ENCODE measurements at regions not wholly inside any gene's neighbourhood (a gene's known extent, or its start where the extent isn't known, plus 50 kb on each side); places are given as distances from the start of the nearest gene placed in this dataset.
"Not testable (repeated sequence)": the region's sequence is repeated elsewhere in the genome, so short reads cannot be mapped to it uniquely, and the experiment has no call there.

DNA sequence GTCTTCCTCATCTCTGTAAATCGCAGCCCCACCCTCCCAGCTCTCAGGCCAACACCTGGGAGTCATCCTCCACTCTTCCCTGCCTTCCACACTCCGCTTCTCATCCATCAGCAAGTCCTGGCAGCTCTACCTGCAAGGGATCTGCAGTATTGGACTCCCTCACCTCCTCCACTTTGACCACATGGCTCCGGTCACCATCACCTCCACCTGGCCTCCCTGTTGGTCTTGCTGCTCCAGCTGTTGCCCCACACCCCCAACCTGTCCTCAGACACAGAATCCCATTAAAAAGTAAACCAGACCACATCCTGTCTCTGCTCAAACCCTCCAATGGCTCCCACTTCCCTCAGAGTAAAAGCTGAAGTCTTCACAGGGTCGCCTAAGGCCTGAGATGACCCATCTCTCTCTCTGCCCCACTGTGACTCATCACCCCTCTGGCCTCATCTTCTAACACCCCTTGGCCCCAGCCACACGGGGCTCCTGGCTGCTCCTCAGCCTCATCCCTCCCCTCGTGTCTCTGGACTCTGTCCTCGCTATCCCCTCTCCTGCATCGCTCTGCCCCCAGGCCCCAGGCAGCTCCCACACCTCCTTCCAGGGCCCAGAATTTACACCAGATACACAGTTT is 185.1 kb upstream of the SULF2 start:
- DNase-seq (ENCODE audit: low read depth) = peak; percentile 59

DNA sequence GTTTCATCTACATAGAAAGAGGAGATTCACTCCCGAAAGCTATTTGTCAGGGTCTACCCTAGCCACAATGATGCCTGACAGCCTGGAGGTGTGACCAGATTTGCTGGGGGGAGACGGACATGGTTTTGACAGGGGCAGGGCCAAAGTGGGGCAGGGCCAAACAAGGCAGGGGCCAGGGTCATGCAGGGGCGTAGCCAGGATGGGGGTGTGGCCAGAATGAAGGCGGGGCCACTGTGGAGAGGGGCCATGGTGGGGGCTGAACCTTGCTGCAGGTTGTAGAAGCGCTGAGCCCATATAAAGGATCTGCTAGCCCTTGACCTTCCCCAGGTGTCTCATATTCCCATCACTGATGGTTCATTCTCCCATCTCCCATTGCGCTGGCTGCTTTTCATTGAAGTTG is 184.1 kb upstream of the SULF2 start:
- DNase-seq (ENCODE audit: low read depth) = no peak

DNA sequence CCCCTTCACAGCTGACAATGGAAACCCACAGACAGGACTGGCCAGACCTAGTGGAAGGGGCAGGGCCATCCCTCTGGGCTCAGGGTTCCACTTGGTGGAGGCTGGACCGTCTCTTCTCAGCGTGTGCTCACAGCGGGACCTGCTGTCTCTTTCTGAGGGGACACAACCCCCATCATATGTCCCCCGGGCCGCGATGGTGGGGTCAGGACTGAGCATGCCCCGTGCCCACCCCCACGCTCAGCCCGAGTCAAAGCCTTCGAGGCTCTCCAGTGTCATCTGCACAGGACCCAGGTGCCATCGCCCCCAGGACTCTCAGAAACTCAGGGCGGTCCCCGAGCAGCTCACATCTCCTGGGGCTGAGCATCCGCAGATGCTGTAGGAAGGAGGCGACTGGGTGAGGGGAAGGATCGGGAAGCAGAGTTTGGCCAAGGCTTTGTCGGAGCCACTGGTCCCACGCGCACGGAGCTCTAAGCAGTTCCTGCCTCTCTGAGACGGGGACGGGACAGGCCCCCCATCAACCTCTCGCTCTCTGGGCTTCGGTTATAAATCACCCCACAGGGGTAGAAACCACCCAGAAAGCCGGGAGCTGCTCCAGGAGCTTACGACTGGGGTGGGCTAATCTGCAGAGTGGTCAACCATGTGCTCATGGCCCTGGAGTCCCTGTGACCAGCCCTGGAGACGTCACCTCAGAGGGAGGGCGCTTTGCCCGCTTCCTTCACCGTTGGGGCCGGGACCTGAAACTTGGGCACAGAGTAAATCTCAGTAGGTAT is 183.4 kb upstream of the SULF2 start:
- DNase-seq (ENCODE audit: low read depth) = no peak

DNA sequence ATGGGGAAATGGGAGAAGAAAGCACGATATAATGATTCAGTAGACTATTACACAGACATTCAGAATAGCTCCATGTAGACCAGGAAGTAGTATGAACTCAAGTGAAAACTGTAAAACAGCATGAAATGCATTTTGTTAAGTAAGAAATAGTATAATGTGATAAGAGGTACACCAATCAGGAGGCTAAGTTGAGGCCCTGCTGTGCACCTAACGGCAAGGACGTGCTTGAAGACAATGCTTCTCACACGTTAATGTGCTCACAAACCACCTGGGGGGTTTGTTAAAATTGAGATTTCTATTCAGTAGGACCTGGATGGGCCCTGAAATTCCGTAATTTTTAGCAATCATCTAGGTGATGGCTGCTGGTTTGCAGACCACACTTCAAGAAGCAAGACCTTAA is 178.9 kb upstream of the SULF2 start:
- DNase-seq (ENCODE audit: low read depth) = no peak

DNA sequence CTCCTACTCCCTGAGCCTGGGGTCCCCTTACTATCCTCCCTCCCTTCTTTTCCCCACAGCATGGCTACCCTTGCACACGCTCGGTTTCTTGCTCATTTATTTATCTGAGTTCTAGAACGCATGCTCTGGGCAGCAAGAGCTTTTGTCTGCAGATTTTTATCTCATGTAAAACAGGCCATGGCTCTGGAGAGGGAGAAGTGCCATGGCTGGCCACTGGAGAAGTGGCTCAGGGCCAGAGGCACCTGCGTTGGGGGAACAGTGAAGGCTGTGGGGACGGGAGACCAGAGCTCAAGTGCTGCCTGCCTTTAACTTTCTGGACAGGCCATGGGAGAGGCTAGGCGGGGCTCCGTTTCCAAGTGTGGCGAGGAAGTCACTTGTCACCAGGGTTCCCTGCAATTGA is 177.7 kb upstream of the SULF2 start:
- DNase-seq (ENCODE audit: low read depth) = no peak

DNA sequence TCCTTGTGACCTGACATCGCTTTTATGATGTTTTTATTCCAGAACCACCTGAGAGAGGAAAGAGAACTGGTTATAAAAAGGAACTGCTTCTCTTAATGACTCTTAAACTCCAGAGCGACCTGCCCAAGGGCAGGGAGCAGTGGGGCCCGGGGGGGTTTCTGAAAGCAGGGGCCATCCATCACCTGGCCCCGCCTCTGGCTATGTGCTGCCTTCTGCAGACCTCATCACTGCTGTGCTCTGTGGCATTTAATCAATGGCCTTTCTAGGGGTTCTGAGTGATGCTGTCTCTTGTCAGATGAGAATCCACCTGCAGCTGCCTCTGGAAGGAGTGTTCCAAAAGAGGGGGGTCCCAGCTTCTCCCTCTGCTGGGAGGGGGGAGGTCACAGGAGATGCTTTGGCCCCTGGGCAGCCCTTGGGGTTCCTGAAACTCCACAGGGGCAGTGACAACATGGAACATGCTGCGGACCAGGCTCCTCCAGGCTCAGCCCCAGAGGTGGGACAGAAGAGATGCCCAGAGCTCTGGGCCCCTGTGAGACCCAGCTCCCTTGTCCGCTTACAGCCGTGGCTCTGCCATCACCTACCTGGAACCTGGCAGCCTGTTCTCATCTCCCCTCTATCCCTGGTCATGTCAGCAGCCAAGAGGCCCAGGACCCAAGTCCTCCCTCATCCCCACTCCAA is 177.1 kb upstream of the SULF2 start:
- no peak for DNase-seq (ENCODE audit: low read depth)

DNA sequence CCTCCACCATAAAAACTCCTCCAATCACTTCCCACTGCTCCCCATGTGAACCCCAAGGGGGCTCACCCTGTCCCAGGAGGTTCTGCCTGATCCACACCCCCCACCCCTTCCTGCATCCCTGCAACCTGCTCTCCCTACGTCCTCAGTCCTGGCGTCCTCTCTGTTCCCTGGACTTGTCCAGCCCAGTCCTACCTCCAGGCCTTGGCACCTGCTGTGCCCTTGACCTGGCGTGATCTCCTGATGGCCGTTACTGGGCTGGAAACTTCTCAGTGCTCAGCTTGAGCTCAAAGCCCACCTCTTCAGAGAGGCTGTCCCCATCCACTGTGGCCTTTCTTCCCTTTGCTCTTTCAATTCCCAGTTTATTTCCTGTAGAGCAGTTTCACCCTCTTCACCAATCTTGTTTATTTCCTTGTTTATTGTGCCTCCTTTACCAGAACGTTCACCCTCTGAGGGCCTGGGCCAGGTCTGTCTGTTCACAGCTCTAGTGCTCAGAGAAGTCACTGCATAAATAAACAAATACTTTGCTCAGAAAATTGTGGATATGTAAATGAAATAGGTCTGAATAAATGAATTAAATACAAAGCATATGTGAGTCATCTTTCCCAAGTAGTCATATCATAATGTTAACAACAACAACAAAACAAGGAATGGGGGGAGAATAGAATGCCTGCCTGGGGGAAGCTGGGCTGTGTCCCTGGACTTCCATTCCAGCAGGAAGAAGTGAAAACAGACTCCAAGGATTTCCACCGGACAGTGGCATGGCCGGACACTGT is 175.7 kb upstream of the SULF2 start:
- DNase-seq (ENCODE audit: low read depth) = peak; percentile 59

DNA sequence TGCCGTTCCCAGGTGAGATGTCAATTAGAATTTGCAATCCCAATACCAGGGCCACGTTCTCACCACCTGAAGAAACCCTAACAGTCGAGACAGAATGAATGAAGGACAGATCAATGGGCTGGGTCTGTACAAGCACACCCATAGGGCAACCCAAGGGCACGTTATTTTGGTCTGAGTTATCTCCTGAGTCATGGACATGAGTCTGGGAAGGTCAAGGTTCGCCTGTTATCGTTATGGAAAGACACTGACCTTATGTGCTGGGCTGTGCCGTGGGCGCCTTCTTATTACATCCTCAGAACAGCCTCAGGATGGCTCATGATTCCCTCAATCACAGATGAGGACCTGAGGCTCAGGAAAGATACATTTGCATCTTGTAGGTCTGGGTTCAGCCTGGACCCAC is 175.0 kb upstream of the SULF2 start:
- DNase-seq (ENCODE audit: low read depth) = no peak

DNA sequence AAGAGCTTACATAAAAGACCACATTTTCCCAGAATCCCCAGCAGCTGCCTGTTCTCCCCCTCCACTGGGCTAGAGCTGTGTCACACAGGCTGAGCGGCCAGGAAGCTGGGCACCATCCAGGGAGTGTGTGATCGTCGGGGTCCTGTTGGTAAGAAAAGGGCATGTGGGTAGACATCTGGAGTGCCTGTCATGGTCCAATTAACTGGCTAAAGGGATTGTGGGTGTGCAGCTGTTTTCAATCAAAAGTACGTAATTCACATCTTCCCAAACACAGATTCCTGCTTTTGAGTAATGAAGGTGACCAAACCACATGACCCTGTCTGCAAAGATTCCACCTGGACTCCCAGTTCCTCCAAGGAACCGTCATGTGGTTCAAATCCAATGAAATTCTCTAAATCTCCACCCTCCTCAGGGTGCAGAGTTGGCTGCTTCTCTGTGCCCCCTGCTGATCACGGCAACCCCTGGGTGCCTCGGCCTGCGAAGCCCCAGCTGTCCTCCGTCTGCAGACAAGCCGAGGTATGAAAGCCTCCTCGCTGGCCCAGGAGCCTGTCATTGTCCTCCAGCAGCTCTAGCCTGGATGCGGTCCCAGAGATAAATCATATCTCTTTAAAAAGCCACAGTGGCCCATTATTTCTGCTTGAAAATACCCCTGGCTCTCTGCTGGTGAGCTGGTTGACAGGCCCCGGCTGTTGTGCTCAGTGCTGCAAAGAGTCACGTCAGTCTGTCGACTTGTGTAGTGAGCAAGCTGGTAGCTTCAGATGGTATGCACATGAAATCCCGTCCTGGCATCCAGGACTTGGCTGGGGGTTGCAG is 172.9 kb upstream of the SULF2 start:
- DNase-seq (ENCODE audit: low read depth) = not testable (repeated sequence)

DNA sequence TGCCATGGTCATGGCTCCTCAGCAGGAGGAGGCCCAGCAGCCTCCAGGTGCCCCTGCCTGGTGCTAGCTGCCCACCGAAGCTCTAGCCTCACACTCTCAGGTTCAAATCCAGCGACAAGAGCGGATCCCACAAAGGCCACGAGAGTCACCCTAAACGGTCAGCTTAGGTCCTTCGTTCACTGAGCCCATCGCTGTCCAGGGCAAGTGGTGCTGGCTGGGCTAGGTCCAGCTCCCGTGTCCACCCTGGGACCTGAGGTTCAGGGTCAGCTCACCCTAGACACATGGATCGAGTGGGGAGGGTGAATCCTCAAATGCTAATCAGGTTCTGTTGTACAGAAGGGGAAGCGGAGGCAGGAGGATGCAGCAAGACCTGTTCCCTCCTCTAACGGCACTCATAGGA is 171.9 kb upstream of the SULF2 start:
- DNase-seq (ENCODE audit: low read depth) = no peak

DNA sequence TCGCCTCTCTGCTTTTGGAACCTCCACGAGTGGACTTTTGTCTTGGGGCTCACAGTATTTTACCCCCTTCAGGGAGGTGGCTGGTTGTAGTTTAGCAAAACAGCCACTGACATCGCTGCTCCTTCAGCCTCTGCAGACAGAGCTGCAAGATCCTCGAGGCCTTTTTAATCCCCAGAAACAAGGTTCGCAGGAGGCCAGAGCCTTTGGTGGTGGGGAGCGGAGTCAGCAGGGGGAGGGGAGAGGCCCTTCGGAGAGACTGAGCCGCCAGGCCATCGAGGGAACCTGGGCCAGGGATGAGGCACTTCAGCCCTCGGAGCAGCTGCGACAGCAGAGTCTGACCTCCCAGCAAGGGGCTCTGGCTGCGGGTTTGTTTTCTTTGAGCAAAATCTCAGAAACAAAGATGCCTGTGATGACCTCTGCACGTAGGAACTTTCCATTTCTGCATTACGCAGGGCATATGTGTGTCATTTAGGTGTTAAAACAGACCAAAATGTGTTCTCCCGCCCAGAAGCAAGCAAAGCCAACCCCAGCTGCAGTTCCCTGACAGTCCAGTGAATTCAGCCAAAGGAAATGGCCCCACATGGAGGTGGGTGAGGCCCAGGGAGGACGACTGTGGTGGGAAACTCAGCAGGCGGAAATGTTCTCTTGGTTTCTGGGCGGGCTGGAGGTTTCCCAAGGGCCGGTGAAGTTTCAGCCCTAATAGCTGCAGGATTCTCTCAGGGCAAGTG is 171.2 kb upstream of the SULF2 start:
- no peak for DNase-seq (ENCODE audit: low read depth)

DNA sequence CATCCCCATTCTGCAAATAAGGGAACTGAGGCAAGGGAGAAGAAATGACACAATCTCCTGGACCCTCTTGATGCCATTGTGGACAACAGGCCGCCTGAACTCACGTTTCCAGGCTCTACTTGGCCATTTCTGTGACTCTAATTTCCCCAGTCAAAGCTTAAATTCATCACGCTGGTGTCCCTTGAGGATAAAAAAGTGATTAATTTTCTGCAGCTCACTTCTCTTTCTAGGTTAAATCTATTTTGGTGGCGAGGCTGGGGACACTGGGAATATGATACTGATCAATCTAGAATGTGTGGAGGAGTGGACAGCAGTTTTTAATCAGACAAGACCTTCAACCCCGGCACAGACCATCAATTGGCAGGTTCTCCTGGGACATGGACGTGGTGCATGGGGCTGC is 168.2 kb upstream of the SULF2 start:
- DNase-seq (ENCODE audit: low read depth) = no peak

DNA sequence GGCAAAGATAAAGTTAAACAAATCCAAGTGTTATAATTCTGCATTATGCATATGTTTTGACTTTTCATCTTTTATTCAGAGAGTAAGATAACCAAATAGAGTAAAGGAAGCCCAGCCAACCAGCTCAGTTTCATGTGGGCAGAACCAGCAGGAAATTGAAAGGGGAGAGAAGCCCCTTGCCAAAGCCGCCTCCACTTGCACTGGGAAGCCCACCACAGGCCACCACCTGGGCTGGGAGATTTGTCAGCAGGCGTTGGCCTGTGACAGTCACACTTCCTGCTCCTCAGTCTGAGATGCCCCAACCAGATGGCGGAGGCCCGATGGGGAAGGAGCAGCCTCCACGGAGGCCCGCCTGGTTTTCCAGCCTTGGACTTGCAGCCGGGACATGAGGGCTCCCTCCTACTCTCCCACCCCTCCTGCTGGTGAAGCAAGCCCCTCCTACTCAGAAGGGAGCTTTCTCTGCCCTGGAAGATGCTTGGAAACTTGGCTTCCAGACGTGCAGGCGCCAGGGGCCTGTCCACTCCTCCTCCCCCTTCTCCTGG is 166.8 kb upstream of the SULF2 start:
- no peak for DNase-seq (ENCODE audit: low read depth)

DNA sequence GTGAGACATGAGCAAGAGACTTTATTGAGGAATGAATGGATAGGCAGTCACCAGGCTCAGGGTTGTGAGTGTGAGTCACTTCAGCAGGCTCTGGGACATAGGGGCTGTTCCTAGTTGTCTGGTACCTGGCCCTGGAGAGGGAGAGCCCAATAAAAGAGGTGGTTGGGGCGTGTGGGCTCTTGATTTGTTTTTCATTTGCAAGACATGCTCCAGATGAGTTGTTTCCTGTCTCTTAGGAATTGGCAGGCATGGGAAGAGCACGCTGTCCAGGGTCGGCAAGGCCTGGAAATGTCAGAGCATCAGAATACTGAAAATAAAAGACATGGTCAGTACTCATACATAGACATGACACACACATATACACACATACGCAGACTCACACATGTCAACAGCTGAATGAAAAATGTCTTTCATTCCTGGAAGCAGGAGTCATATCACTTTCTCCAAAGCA is 166.3 kb upstream of the SULF2 start:
- DNase-seq (ENCODE audit: low read depth) = peak; percentile 37

DNA sequence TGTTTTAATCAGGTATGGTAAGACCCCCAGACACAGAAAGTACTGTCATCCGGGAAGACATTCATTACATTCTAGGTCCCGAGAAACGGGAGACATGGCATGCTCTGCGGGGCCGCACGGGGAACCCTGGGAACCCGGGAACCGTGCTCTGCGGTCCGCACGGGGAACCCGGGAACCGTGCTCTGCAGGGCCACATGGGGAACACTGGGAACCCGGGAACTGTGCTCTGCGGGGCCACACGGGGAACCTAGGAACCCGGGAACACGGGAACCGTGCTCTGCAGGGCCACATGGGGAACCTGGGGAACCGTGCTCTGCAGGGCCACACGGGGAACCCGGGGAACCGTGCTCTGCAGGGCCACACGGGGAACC is 165.6 kb upstream of the SULF2 start:
- DNase-seq (ENCODE audit: low read depth) = no peak

DNA sequence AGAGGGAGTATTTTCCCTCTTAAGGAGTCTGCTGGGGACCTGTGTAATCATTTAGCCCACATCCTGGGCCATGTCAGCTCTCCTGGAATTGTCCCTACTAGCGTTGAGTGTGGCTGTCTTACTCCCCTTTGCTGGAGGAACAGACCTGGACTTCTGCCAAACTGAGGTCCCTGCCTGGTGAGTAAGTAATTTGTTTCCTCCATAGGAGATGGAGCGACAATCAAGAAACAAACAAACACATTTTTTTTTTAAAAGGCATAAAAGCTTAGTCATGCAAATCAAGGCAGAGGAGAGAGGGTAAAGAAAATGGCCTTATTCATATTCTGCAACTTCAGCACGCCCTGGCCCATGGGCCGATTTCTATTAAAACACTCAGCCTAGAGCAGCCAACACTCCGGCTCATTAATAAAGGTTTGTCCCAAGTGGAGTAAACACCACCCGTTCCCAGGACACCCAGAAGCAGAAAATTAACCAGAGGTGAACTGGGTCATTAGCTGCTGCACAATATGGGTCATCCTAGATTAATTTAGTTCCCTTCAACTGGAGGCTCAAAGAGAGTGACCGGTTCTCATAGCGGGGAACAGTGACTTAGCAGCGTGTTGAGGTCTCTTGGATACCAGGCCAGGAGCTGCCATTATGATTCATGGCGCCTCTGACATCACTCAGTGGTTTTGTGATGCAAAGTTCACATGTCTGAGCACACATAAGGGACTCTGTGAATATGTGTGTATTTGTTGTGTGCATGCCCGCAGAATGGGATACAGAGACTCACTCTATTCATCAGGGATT is 165.0 kb upstream of the SULF2 start:
- peak; percentile 96 for DNase-seq (ENCODE audit: low read depth)

DNA sequence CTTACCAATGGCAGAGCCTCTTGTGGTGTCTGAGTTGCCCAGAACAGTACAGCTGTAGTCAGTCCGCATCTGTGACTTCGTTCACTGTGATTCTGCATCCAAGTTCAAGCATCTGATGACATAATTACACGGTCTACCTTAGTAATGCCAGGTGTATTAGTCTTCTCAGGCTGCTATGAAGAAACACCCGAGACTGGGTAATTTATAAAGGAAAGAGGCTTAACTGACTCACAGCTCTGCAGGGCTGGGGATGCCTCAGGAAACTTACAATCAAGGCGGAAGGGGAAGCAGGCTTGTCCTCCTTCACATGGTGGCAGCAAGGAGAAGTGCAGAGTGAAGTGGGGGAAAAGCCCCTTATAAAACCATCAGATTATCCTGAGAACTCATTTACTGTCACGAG is 163.9 kb upstream of the SULF2 start:
- peak; percentile 30 for DNase-seq (ENCODE audit: low read depth)

DNA sequence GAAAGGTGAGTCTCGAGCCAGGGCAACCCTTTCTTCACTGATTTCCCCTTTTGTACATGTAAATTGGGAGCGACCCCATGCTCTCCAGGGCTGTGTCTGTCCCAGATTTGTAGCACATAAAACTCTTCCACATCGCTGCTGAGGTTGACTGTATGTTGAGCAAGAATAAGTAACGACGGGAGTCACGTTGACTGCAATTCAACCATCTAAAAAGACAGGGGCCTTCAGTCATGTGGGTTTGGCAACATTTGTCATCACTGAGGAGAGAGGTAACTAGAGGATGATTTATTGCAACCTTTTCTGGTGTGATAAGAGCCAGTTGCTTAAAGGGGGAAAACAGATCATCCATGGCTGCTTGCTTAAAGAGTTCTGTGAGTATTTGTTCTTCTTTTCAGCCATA is 159.4 kb upstream of the SULF2 start:
- no peak for DNase-seq (ENCODE audit: low read depth)

DNA sequence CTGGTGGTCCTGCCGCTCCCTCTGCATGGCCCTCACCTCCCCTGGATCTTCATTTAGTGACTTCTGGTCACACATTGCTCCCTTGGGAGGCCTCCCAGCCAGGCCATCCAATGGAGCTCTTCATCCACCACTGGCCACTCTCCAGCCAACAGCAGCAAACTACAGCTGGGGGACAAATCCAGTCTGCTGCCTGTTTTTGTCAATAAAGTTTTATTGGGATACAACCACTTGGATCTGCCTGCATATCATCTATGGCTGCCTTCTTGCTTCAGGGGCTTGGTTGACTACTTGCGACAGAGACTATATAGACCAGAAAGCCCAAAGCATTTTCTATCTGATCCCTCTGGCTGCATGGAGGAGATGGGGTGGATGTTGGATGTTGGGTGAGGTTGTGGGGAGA is 156.6 kb upstream of the SULF2 start:
- DNase-seq (ENCODE audit: low read depth) = no peak
